ENCODE measurements at regions not wholly inside any gene's neighbourhood (a gene's known extent, or its start where the extent isn't known, plus 50 kb on each side); places are given as distances from the start of the nearest gene placed in this dataset.
A peak's percentile ranks its signal among the peaks of the same experiment; 100 is the strongest.

DNA sequence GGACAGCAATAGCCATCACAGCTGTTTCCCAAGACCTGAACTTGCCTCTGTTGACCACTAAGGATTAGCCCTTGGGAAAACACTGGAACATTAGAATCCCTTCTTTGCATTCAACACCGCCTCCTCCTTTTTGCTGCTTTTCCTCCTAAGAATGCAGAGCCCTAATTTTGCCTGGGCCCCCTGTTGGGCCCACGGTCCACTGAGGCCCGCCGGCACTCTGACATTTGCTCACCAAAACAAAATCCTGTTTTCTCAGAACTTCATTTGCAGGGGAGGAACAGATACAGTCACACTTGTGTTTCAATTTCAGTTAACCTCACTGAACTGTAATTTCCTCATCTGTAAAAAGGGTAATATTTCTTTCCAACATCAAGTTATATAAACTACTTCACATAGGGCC is 116.0 kb upstream of the JARID2 start:
- CTCF ChIA-PET, result no interaction called here
- POLR2A ChIA-PET, result no interaction called here
- Histone ChIP-seq H2AFZ (ENCODE audit: low read depth, low read length, poor library complexity, severe bottlenecking) (peak overlapping the region; percentile 2), H3K4me2 (ENCODE audit: low read length) (no peak overlapping the region), H3K4me3 (replicated peaks in 1 of 2; ENCODE audit: low read depth in 1 of 2, low read length in 2 of 2) (no peak overlapping the region), H4K20me1 (ENCODE audit: insufficient read depth) (no peaks in the 10 kb centered on the region), H3K9me3 (ENCODE audit: control insufficient read depth in 1 of 2, insufficient read depth in 1 of 2, low read depth in 1 of 2, low read length in 2 of 2) (no peaks in the 10 kb centered on the region), H3K27me3 (ENCODE audit: insufficient read depth, low read length) (no peaks in the 10 kb centered on the region), H3K9ac (ENCODE audit: low read length) (no peak overlapping the region), H3K79me2 (ENCODE audit: insufficient read depth, low read length) (no peaks in the 10 kb centered on the region), H3K9me2 (ENCODE audit: insufficient read depth) (no peaks in the 10 kb centered on the region), H3K4me1 (ENCODE audit: control insufficient read depth in 1 of 2, insufficient read depth in 2 of 2, low read length in 2 of 2) (peaks cover 11 to 47% of the 10 kb centered on the region in 2 experiments), H3K27ac (ENCODE audit: low read depth, low read length) (no peak overlapping the region), H3K36me3 (ENCODE audit: control insufficient read depth in 1 of 2, insufficient read depth in 2 of 2, low read length in 2 of 2) (no peaks in the 10 kb centered on the region)
- TF ChIP-seq JUND (IDR thresholded peaks at IDR 0.05), result no peak
- no peak for TF ChIP-seq SRF (IDR thresholded peaks at IDR 0.05; ENCODE audit: low read depth)
- TF ChIP-seq ZNF274 (IDR thresholded peaks at IDR 0.05; ENCODE audit: low read depth, low read length), result no peak
- TF ChIP-seq RAD21 (IDR thresholded peaks at IDR 0.05; ENCODE audit: low read depth), result no peak
- no peak for TF ChIP-seq EZH2phosphoT487 (IDR thresholded peaks at IDR 0.05; ENCODE audit: borderline replicate concordance)
- TF ChIP-seq ELF1 (IDR thresholded peaks at IDR 0.05; ENCODE audit: borderline replicate concordance, low read depth), result no peak
- no peak for TF ChIP-seq SIN3A (IDR thresholded peaks at IDR 0.05; ENCODE audit: low read depth)
- TF ChIP-seq, protein P1, sequence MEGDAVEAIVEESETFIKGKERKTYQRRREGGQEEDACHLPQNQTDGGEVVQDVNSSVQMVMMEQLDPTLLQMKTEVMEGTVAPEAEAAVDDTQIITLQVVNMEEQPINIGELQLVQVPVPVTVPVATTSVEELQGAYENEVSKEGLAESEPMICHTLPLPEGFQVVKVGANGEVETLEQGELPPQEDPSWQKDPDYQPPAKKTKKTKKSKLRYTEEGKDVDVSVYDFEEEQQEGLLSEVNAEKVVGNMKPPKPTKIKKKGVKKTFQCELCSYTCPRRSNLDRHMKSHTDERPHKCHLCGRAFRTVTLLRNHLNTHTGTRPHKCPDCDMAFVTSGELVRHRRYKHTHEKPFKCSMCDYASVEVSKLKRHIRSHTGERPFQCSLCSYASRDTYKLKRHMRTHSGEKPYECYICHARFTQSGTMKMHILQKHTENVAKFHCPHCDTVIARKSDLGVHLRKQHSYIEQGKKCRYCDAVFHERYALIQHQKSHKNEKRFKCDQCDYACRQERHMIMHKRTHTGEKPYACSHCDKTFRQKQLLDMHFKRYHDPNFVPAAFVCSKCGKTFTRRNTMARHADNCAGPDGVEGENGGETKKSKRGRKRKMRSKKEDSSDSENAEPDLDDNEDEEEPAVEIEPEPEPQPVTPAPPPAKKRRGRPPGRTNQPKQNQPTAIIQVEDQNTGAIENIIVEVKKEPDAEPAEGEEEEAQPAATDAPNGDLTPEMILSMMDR (IDR thresholded peaks at IDR 0.05 in 2 of 3, conservative IDR thresholded peaks at IDR 0.05 in 1 of 3; ENCODE audit: borderline replicate concordance in 1 of 3, insufficient read depth in 1 of 3, low read depth in 2 of 3, low read length in 2 of 3), result no peak
- TF ChIP-seq, protein P2, sequence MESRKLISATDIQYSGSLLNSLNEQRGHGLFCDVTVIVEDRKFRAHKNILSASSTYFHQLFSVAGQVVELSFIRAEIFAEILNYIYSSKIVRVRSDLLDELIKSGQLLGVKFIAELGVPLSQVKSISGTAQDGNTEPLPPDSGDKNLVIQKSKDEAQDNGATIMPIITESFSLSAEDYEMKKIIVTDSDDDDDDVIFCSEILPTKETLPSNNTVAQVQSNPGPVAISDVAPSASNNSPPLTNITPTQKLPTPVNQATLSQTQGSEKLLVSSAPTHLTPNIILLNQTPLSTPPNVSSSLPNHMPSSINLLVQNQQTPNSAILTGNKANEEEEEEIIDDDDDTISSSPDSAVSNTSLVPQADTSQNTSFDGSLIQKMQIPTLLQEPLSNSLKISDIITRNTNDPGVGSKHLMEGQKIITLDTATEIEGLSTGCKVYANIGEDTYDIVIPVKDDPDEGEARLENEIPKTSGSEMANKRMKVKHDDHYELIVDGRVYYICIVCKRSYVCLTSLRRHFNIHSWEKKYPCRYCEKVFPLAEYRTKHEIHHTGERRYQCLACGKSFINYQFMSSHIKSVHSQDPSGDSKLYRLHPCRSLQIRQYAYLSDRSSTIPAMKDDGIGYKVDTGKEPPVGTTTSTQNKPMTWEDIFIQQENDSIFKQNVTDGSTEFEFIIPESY (IDR thresholded peaks at IDR 0.05; ENCODE audit: extremely low read depth, insufficient replicate concordance, low read length), result no peak
- no peak for TF ChIP-seq EZH2 (IDR thresholded peaks at IDR 0.05)
- no peak for TF ChIP-seq POLR2AphosphoS5 (IDR thresholded peaks at IDR 0.05; ENCODE audit: low read depth, low read length)
- TF ChIP-seq POLR2A (IDR thresholded peaks at IDR 0.05; ENCODE audit: borderline replicate concordance, extremely low read depth, insufficient read depth, insufficient read length), result no peak
- TF ChIP-seq, protein P3, sequence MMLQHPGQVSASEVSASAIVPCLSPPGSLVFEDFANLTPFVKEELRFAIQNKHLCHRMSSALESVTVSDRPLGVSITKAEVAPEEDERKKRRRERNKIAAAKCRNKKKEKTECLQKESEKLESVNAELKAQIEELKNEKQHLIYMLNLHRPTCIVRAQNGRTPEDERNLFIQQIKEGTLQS (IDR thresholded peaks at IDR 0.05), result no peak
- TF ChIP-seq, protein P4, sequence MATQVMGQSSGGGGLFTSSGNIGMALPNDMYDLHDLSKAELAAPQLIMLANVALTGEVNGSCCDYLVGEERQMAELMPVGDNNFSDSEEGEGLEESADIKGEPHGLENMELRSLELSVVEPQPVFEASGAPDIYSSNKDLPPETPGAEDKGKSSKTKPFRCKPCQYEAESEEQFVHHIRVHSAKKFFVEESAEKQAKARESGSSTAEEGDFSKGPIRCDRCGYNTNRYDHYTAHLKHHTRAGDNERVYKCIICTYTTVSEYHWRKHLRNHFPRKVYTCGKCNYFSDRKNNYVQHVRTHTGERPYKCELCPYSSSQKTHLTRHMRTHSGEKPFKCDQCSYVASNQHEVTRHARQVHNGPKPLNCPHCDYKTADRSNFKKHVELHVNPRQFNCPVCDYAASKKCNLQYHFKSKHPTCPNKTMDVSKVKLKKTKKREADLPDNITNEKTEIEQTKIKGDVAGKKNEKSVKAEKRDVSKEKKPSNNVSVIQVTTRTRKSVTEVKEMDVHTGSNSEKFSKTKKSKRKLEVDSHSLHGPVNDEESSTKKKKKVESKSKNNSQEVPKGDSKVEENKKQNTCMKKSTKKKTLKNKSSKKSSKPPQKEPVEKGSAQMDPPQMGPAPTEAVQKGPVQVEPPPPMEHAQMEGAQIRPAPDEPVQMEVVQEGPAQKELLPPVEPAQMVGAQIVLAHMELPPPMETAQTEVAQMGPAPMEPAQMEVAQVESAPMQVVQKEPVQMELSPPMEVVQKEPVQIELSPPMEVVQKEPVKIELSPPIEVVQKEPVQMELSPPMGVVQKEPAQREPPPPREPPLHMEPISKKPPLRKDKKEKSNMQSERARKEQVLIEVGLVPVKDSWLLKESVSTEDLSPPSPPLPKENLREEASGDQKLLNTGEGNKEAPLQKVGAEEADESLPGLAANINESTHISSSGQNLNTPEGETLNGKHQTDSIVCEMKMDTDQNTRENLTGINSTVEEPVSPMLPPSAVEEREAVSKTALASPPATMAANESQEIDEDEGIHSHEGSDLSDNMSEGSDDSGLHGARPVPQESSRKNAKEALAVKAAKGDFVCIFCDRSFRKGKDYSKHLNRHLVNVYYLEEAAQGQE (IDR thresholded peaks at IDR 0.05; ENCODE audit: low read depth), result no peak
- no TSS peak for BruUV-seq (replicated peaks)
- intact Hi-C loops (cut with micrococcal nuclease), result no loop called here
- ATAC-seq (no peak), DNase-seq (ENCODE audit: low read depth, low spot score) (no peak)
- RAD21 ChIA-PET (ENCODE audit: low non-redundant PET in 1 of 2, low total read pairs in 2 of 2, uncharacterized antibody in 2 of 2, unreplicated experiment in 2 of 2), result no interaction called here

Data from HCT116 (cell line).